ENCODE measurements at regions not wholly inside any gene's neighbourhood (a gene's known extent, or its start where the extent isn't known, plus 50 kb on each side); places are given as distances from the start of the nearest gene placed in this dataset.

GRCh38 chr3:152779653-152780052 lies 55.3 kb upstream of the P2RY1 start:
- intact Hi-C loops (cut with DNase I; ENCODE audit: low total_unique reads) (no loop called here), in situ Hi-C loops (cut with MboI; ENCODE audit: low pct_ligation_motif_present in 1 of 4, low pct_unique_long_range_greater_than_20kb in 1 of 4, low sequenced_read_pairs in 3 of 4) (no loop called here)
- H3K27ac ChIP-seq = no peak overlapping the region
- WGBS, 2 donors (ENCODE audit: low coverage in 1 of 2) = 59 to 70% methylated on average over 2 of the region's 2 CpGs
- TF ChIP-seq POLR2AphosphoS5 (IDR thresholded peaks at IDR 0.05) = no peak
- TF ChIP-seq POLR2A (IDR thresholded peaks at IDR 0.05) = no peak
- no peak for TF ChIP-seq CTCF (IDR thresholded peaks at IDR 0.05)
- no peak for TF ChIP-seq EP300 (IDR thresholded peaks at IDR 0.05; ENCODE audit: low read depth)
- H3K4me1 ChIP-seq = no peaks in the 10 kb centered on the region
- H3K36me3 ChIP-seq = no peaks in the 10 kb centered on the region
- DNase-seq = no peak
- H3K4me3 ChIP-seq = no peak overlapping the region
- no peaks in the 10 kb centered on the region for H3K27me3 ChIP-seq
- H3K9me3 ChIP-seq = no peaks in the 10 kb centered on the region

- intact Hi-C loops (cut with DNase I; ENCODE audit: low total_unique reads) = no loop called here
- H3K9me3 ChIP-seq = no peaks in the 10 kb centered on the region
- H3K27ac ChIP-seq = no peak overlapping the region
- no peaks in the 10 kb centered on the region for H3K36me3 ChIP-seq
- no peaks in the 10 kb centered on the region for H3K27me3 ChIP-seq
- no peak for TF ChIP-seq POLR2A (IDR thresholded peaks at IDR 0.05)
- TF ChIP-seq EP300 (IDR thresholded peaks at IDR 0.05; ENCODE audit: low read depth) = no peak
- no peak for TF ChIP-seq CTCF (IDR thresholded peaks at IDR 0.05)
- TF ChIP-seq POLR2AphosphoS5 (IDR thresholded peaks at IDR 0.05) = no peak
- DNase-seq = no peak
- in situ Hi-C loops (cut with MboI; ENCODE audit: low pct_ligation_motif_present in 1 of 4, low pct_unique_long_range_greater_than_20kb in 1 of 4, low sequenced_read_pairs in 3 of 4) = no loop called here
- no peaks in the 10 kb centered on the region for H3K4me1 ChIP-seq
- 91 to 92% methylated on average over 2 of the region's 2 CpGs for WGBS, 2 donors (ENCODE audit: low coverage in 1 of 2)
- H3K4me3 ChIP-seq = no peak overlapping the region
These were observed 54.4 kb upstream of the P2RY1 start for GRCh38 chr3:152780553-152780952.

- no peaks in the 10 kb centered on the region for H3K36me3 ChIP-seq
- in situ Hi-C loops (cut with MboI; ENCODE audit: low pct_ligation_motif_present in 1 of 4, low pct_unique_long_range_greater_than_20kb in 1 of 4, low sequenced_read_pairs in 3 of 4) = no loop called here
- TF ChIP-seq EP300 (IDR thresholded peaks at IDR 0.05; ENCODE audit: low read depth) (no peak), POLR2A (IDR thresholded peaks at IDR 0.05) (no peak), CTCF (IDR thresholded peaks at IDR 0.05) (no peak), POLR2AphosphoS5 (IDR thresholded peaks at IDR 0.05) (no peak)
- DNase-seq = no peak
- WGBS, 2 donors (ENCODE audit: low coverage in 1 of 2) = 83 to 100% methylated on average over 4 of the region's 4 CpGs
- H3K4me1 ChIP-seq = no peaks in the 10 kb centered on the region
- H3K9me3 ChIP-seq = peaks cover 5 to 6% of the 10 kb centered on the region in 2 donors
- no peak overlapping the region for H3K27ac ChIP-seq
- no peak overlapping the region for H3K4me3 ChIP-seq
- H3K27me3 ChIP-seq = no peaks in the 10 kb centered on the region
- intact Hi-C loops (cut with DNase I; ENCODE audit: low total_unique reads) = no loop called here
These were observed 49.9 kb upstream of the P2RY1 start for GRCh38 chr3:152785051-152785450.

Data from transverse colon (tissue), 4 donors.